MCF 10A (cell line): ENCODE measurements at regions not wholly inside any gene's neighbourhood (a gene's known extent, or its start where the extent isn't known, plus 50 kb on each side); places are given as distances from the start of the nearest gene placed in this dataset.

Source experiments
- BruUV-seq: library from RNA; stranded (reverse); fragments of 400-500 nt; replicated peaks from 2 replicates; lab custom pipeline; 2021; lab: Mats Ljungman, UMichigan
- CTCF ChIA-PET: fragments of 300-600 bp; sonication (Branson Sonifier 250); formaldehyde crosslinking; extraction: SDS; loops from one replicate; lab custom pipeline; 2021; ENCODE audit warnings: antibody characterized with exemption, inconsistent platforms; lab: Yijun Ruan, JAX
- POLR2A ChIA-PET: fragments of 300-600, 350-650 bp; sonication (Branson Sonifier 250); formaldehyde crosslinking; extraction: SDS; loops from one replicate; lab custom pipeline; 2020; ENCODE audit warnings: antibody characterized with exemption, inconsistent platforms; lab: Yijun Ruan, JAX
- DNase-seq: peaks from one replicate; pipeline ENCODE4 v3.0.0-alpha.2; 2018; ENCODE audit not compliant: unreplicated experiment
- H3K27ac Mint-ChIP-seq: one replicate; pipeline ENCODE4 v1.8.0; 2022; ENCODE audit warnings: mild to moderate bottlenecking, low read depth, mixed read lengths; ENCODE audit not compliant: unreplicated experiment
- H3K27me3 Mint-ChIP-seq: one replicate; pipeline ENCODE4 v1.8.0; 2022; ENCODE audit warnings: mixed read lengths; ENCODE audit not compliant: insufficient read depth, unreplicated experiment
- H3K36me3 Mint-ChIP-seq: one replicate; pipeline ENCODE4 v1.8.0; 2022; ENCODE audit warnings: mild to moderate bottlenecking, moderate library complexity, mixed read lengths; ENCODE audit not compliant: insufficient read depth, unreplicated experiment
- H3K4me1 Mint-ChIP-seq: one replicate; pipeline ENCODE4 v1.8.0; 2022; ENCODE audit warnings: mixed read lengths; ENCODE audit not compliant: insufficient read depth, unreplicated experiment
- H3K4me3 Mint-ChIP-seq: one replicate; pipeline ENCODE4 v1.8.0; 2022; ENCODE audit warnings: mild to moderate bottlenecking, moderate library complexity, mixed read lengths; ENCODE audit not compliant: unreplicated experiment
- H3K9me3 Mint-ChIP-seq: one replicate; pipeline ENCODE4 v1.8.0; 2022; ENCODE audit warnings: mixed read lengths; ENCODE audit not compliant: unreplicated experiment
- intact Hi-C: fragments of 100-400 bp; cut with micrococcal nuclease; formaldehyde crosslinking; loops from 2 replicates; pipeline ENCODE4 v1.14.1; 2022
- TF ChIP-seq, protein P1 (sequence below): fragments of 200-600 bp; IDR thresholded peaks from one replicate; pipeline ENCODE4 v1.8.0; 2022; ENCODE audit warnings: antibody characterized with exemption, mild to moderate bottlenecking; ENCODE audit not compliant: unreplicated experiment

DNA sequence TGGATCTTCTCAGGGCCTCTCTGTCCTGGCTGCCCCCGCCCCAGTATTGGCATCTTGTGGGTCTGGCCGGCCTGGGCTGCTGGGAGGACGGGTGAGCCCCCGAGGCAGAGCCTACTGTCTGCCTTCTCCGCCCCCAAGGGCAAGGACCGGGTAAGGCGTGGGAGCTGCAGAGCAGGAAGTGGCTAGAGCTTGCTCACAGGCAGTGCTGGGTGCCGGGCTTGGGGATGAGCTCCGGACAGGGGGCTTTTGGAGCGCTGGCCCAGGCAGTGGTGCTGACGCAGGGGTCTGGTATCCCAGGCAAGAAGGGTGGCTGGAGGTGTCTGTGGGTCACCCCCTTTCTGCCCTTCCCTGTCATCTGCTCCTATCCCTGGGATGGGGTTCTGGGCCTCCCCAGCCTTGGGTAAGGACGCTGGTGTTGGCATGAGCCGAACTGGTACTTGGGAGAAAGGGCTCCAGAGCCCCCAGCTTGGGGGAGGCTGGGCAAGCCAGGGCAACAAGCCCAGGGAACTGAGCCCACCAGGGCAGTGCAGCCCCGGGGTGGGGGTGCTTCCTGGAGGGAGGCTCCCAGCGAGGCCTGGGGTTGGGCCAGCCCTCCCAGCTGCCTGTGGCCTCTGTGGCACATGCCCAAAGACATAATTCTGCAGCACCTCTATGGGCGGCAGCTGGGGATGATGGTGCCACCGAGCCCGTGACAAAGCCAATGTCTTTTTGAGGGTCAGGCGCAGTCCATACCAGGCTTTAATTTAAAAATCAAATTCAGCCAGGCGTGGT, 126.3 kb downstream of the KIF26A start:
- intact Hi-C loops, result no loop called here
- CTCF ChIA-PET, result no interaction called here

DNA sequence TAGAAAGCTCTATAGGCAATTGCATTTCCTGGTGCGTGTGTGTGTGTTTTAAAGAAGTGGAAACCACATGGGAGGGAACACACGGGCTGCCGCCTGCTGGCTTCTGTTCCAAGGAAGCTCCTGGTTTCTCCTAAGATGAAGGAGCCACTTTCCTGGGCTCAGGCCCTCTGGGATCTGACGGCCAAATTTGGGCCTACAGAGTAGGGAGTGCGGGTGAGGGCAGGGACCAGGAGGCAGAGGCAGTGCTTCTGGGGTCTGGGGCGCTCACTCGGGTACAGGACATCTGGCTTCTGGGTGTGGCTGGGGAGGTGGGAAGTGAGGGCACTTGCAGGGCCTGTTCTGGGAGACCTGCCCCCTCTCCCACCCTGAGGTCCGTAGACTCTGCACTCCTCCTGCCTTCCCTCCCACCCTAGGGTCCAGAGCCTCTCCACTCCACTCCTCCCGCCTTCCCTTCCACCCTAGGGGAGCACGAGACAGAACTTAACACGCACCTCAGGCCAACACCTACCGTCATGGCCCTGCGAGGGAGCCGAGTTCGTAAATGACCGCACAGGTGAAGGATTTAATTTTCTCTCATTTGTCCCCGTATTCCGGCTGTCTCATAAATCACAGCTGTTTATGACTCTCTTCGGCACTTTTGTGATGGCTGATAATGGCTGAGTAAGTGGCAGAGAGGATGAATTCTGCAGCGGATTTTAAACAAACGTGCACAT, 127.7 kb downstream of the KIF26A start:
- DNase-seq, result no peak
- intact Hi-C loops, result no loop called here

More for the DNA sequence above, 126.3 kb downstream of the KIF26A start:
- peaks cover 31% of the 10 kb centered on the region for H3K27me3 Mint-ChIP-seq
- no peaks in the 10 kb centered on the region for H3K4me1 Mint-ChIP-seq
- DNase-seq, result no peak
- TF ChIP-seq, protein P1, sequence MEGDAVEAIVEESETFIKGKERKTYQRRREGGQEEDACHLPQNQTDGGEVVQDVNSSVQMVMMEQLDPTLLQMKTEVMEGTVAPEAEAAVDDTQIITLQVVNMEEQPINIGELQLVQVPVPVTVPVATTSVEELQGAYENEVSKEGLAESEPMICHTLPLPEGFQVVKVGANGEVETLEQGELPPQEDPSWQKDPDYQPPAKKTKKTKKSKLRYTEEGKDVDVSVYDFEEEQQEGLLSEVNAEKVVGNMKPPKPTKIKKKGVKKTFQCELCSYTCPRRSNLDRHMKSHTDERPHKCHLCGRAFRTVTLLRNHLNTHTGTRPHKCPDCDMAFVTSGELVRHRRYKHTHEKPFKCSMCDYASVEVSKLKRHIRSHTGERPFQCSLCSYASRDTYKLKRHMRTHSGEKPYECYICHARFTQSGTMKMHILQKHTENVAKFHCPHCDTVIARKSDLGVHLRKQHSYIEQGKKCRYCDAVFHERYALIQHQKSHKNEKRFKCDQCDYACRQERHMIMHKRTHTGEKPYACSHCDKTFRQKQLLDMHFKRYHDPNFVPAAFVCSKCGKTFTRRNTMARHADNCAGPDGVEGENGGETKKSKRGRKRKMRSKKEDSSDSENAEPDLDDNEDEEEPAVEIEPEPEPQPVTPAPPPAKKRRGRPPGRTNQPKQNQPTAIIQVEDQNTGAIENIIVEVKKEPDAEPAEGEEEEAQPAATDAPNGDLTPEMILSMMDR, result no peak
- H3K36me3 Mint-ChIP-seq, result no peaks in the 10 kb centered on the region
- POLR2A ChIA-PET, result interaction anchor here (0.7 kb wide), 1 partner anchor 49 kb away, joined by 5 read pairs; no protein-coding TSS in a partner anchor
- no peak overlapping the region for H3K27ac Mint-ChIP-seq
- H3K4me3 Mint-ChIP-seq, result no peak overlapping the region
- BruUV-seq, result no TSS peak
- H3K9me3 Mint-ChIP-seq, result no peaks in the 10 kb centered on the region

DNA sequence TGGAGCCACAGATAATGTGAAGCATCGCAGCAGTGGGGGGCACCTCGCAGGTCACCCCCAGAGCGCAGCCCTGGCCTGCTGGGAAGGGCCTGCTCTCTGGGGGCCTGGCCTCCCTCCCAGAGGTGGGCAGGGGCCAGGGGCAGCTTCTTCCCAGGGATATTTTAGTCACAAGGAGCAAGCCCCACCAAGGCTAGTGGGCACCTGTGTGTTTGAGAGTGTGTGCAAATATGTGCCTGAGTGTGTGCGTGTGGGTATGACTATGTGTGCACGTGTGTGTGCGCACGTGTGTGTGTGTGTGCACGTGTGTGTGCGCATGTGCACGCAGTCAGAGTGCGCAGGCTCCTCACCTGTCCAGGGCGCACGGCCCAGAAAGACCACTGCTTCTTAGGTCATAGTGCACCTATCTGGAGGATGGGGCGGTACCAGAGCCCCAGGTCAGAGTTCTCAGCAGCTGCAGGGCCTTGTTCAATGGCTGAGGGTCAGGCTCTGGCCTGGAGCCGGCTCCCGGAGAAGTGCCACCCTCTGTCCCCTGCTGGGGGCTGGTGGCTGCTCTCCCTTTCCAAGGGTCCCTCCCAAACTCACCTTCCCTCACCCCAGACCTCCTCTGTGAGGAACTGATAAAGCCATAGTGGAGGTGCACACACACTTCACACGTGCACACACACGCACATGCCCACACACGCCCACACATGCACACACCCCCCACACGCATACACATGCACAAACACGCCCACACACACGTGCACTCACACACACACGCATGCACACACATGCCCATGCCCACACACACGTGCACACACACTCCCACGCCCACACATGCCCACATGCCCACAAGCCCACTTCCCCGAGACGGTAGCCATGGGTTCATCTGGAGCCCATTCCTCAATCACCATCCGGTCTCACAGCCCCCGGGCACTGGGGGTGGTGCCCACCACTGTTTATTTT, 128.5 kb downstream of the KIF26A start:
- Mint-ChIP-seq H3K27me3 (peaks cover 18% of the 10 kb centered on the region), H3K9me3 (no peaks in the 10 kb centered on the region), H3K27ac (no peak overlapping the region), H3K36me3 (no peaks in the 10 kb centered on the region), H3K4me1 (no peaks in the 10 kb centered on the region), H3K4me3 (no peak overlapping the region)
- POLR2A ChIA-PET, result no interaction called here
- BruUV-seq, result no TSS peak
- intact Hi-C loops, result no loop called here
- TF ChIP-seq, protein P1, result no peak
- CTCF ChIA-PET, result interaction anchor here (0.6 kb wide), 1 partner anchor 299 kb away, joined by 3 read pairs; no protein-coding TSS in a partner anchor
- DNase-seq, result no peak

More for the DNA sequence above, 127.7 kb downstream of the KIF26A start:
- BruUV-seq, result no TSS peak
- Mint-ChIP-seq H3K4me1 (no peaks in the 10 kb centered on the region), H3K9me3 (no peaks in the 10 kb centered on the region), H3K4me3 (no peak overlapping the region), H3K27ac (no peak overlapping the region), H3K36me3 (no peaks in the 10 kb centered on the region), H3K27me3 (peaks cover 18% of the 10 kb centered on the region)
- POLR2A ChIA-PET, result no interaction called here
- CTCF ChIA-PET, result interaction anchor here (0.6 to 0.7 kb wide), 2 partner anchors 16 to 299 kb away, joined by 3 to 4 read pairs; no protein-coding TSS in a partner anchor
- TF ChIP-seq, protein P1, result no peak
